ENCODE measurements at regions not wholly inside any gene's neighbourhood (a gene's known extent, or its start where the extent isn't known, plus 50 kb on each side); places are given as distances from the start of the nearest gene placed in this dataset.

DNA sequence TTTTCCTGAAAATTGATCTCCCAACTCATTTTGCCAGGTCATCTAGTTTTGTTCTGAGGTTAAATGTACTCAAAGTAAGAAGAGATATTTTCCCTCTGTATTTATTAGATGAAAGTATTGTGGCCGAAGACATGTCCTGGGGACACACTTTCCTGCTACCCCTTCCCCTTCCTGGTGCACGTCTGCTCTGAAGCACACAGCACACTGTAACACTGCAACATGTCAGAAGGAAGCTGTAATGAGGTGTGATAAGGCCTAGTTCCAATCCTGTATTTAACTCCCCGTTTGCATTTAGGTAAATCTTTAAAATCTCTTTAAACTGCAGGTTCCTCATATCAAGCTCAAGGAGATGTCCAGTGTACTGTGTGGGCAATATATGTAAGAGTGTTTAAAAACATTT lies 99.4 kb downstream of the HDGFL1 start:
- H3K27ac ChIP-seq, result no peak overlapping the region
- H3K4me1 ChIP-seq, result peaks cover 11% of the 10 kb centered on the region
- H3K9me3 ChIP-seq, result no peaks in the 10 kb centered on the region
- ATAC-seq (no peak), DNase-seq (no peak)
- no peak overlapping the region for H3K4me3 ChIP-seq
- intact Hi-C loops (cut with DNase I), result no loop called here
- no peaks in the 10 kb centered on the region for H3K36me3 ChIP-seq
- no peak for TF ChIP-seq CTCF (IDR thresholded peaks at IDR 0.05)
- H3K27me3 ChIP-seq, result no peaks in the 10 kb centered on the region

DNA sequence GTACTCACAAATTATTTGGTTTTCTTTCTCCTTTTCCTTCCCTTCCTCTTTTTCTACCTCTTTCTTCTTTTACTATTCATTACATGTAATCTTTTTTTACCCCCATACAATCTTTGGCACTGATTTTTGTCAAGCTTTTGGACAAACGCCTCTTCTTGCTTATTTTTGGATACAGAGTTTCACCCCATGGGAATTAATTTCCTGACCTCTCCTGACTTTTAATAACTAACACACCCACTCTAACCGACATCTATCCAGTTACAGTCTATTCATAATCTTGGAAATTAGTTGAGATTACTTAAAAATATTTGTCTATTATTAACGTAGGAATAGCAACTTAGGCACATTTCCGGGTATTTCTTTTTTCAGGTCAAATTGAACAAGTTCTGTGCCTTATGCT lies 101.2 kb downstream of the HDGFL1 start:
- Histone ChIP-seq H3K27ac (no peak overlapping the region), H3K27me3 (no peaks in the 10 kb centered on the region), H3K36me3 (no peaks in the 10 kb centered on the region), H3K9me3 (no peaks in the 10 kb centered on the region), H3K4me1 (peaks cover 11% of the 10 kb centered on the region), H3K4me3 (no peak overlapping the region)
- no peak for TF ChIP-seq CTCF (IDR thresholded peaks at IDR 0.05)
- ATAC-seq (no peak), DNase-seq (no peak)
- intact Hi-C loops (cut with DNase I), result no loop called here

DNA sequence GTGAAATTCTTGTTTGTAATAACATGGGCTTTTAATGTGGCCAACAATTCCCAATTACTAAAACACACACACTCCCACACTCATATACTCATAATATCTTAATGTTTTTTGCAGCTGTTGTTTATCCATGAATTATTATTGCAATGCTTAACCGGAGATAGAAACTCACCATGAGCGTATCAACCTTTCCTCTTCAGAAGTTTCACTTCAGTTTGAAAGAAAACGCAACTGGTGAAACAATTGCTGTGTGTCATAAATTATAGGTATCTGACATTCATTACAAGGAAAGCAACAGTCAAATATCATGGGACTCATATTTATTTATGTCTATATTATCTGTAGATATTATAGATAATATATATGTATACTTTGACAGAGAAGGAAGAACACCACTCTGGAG lies 104.1 kb downstream of the HDGFL1 start:
- no peak overlapping the region for H3K27ac ChIP-seq
- no peaks in the 10 kb centered on the region for H3K36me3 ChIP-seq
- no peak for TF ChIP-seq CTCF (IDR thresholded peaks at IDR 0.05)
- no peaks in the 10 kb centered on the region for H3K9me3 ChIP-seq
- DNase-seq (no peak), ATAC-seq (no peak)
- peaks cover 3% of the 10 kb centered on the region for H3K4me1 ChIP-seq
- no peak overlapping the region for H3K4me3 ChIP-seq
- no peaks in the 10 kb centered on the region for H3K27me3 ChIP-seq
- intact Hi-C loops (cut with DNase I), result no loop called here

DNA sequence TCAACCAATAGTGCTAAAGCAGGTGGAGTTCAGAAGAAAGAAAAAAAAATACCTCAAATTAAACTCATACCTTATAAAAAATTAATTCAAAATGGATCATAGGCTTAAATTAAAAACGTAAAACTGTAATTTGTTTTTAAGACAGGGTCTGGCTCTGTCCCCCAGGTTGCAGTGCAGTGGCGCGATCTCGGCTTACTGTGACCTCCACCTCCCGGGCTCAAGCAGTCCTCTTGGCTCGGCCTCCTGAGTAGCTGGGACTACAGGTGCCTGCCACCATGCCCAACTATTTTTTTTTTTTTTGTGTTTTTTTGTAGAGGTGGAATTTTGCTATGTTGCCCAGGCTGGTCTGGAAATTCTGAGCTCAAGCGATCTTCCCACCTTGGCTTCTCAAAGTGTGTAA lies 111.6 kb downstream of the HDGFL1 start:
- H3K36me3 ChIP-seq, result no peaks in the 10 kb centered on the region

DNA sequence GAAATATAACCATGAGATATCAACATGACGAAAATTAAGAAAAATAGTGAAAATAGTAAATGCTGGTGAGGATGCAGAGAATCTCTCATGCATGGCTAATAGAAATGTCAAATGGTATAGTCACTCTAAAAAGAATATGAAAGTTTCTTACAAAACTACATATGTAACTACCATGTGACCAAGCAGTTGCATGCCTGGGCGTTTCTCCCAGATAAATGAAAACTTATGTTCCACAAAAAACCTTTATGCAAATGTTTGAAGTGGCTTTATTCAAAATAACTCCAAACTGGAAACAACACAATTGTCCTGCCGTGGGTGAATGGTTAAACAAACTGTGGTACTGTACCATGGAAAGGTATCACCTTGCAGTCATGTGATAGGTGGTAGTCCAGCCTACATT lies 112.4 kb downstream of the HDGFL1 start:
- intact Hi-C loops (cut with DNase I), result no loop called here
- ATAC-seq (no peak), DNase-seq (no peak)
- Histone ChIP-seq H3K36me3 (no peaks in the 10 kb centered on the region), H3K27me3 (no peaks in the 10 kb centered on the region), H3K4me3 (no peak overlapping the region), H3K27ac (no peak overlapping the region), H3K4me1 (no peaks in the 10 kb centered on the region), H3K9me3 (no peaks in the 10 kb centered on the region)
- no peak for TF ChIP-seq CTCF (IDR thresholded peaks at IDR 0.05)

More for the DNA sequence above, 111.6 kb downstream of the HDGFL1 start:
- H3K4me3 ChIP-seq, result no peak overlapping the region
- DNase-seq (no peak), ATAC-seq (no peak)
- intact Hi-C loops (cut with DNase I), result no loop called here
- no peaks in the 10 kb centered on the region for H3K27me3 ChIP-seq
- TF ChIP-seq CTCF (IDR thresholded peaks at IDR 0.05), result no peak
- H3K27ac ChIP-seq, result no peak overlapping the region
- H3K9me3 ChIP-seq, result no peaks in the 10 kb centered on the region
- no peaks in the 10 kb centered on the region for H3K4me1 ChIP-seq

DNA sequence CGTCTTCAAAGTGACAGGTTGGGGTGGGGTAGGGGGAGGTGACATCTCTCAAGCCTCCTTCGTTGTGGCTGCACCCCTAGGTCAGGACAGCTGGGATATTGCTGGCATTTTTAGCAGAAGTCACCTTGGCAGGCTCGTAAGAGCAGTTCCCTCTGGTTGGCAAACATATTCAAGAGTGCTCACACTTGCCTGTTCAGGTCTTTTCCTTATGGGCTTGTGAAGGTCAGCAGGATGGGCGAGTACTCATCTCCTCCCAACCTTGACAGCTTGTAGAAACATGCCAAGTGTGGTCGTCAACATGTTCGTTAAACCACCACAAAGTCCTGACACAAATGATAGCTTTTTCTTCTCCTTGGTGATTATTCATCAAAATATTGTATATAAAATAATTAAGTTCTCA lies 113.6 kb downstream of the HDGFL1 start:
- no peak for TF ChIP-seq CTCF (IDR thresholded peaks at IDR 0.05)
- no peak overlapping the region for H3K4me3 ChIP-seq
- H3K27ac ChIP-seq, result no peak overlapping the region
- no peaks in the 10 kb centered on the region for H3K36me3 ChIP-seq
- H3K4me1 ChIP-seq, result no peaks in the 10 kb centered on the region
- ATAC-seq, result no peak
- no peaks in the 10 kb centered on the region for H3K27me3 ChIP-seq
- DNase-seq, result no peak
- intact Hi-C loops (cut with DNase I), result no loop called here
- no peaks in the 10 kb centered on the region for H3K9me3 ChIP-seq
